GM18511 (cell line): ENCODE measurements at regions not wholly inside any gene's neighbourhood (a gene's known extent, or its start where the extent isn't known, plus 50 kb on each side); places are given as distances from the start of the nearest gene placed in this dataset.
"Not testable (repeated sequence)": the region's sequence is repeated elsewhere in the genome, so short reads cannot be mapped to it uniquely, and the experiment has no call there.

ENCODE experiments used
- ATAC-seq: cut with Tn5 transposase; IDR thresholded peaks from one replicate; pipeline ENCODE4 v1.9.1; 2021; ENCODE audit warnings: mild to moderate bottlenecking, moderate library complexity; ENCODE audit not compliant: unreplicated experiment

- ATAC-seq: no peak
These were observed 154.0 kb downstream of the TRIB2 start for GRCh38 chr2:12870692-12871091.

DNA sequence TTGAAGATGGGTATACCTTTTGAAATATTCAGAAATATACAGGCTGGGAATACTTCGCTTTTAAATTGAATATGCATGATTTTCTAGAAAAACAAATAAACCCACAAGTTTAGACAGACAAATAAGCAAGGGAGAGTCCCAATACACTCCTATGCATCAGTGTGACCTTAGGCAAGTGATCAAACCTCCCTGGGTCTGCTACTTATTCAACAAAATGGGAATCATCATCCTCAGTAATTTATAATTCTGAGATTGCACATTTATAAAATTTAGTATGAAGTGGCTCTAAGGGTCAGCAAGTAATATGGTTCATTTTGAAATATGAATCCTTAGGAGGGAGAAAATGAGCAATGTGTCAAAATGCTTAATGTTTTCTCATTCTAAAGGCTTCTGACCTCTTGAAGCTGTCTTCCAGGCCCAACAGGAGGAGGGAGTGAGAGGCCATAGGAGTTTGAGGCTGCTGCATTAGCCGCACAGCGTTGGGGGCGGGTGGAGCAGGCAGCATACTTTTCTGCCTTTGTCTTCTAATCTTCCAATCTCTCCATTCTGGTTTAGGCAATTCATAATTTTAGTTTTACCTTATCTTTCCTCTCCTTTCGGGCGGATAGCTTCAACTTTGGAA lies 155.1 kb downstream of the TRIB2 start:
- no peak for ATAC-seq

DNA sequence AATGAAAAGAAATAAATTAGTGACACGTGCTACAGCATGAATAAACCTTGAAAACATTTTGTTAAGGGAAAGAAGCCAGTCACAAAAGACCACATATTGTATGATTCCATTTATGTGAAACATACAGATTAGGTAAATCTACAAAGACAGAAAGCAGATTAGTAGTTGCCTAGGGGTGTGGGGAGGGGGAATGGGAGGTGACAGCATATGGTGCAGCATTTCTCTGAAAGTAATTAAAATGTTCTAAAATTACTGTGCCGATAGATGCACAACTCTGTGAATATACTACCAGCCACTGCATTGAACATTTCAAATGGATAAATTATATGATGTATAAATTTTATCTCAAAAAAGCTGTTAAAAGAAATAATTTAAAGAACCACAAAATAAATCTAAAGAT lies 161.0 kb downstream of the TRIB2 start:
- no peak for ATAC-seq

- ATAC-seq: no peak
These were observed 162.9 kb downstream of the TRIB2 start for GRCh38 chr2:12879649-12880048.

DNA sequence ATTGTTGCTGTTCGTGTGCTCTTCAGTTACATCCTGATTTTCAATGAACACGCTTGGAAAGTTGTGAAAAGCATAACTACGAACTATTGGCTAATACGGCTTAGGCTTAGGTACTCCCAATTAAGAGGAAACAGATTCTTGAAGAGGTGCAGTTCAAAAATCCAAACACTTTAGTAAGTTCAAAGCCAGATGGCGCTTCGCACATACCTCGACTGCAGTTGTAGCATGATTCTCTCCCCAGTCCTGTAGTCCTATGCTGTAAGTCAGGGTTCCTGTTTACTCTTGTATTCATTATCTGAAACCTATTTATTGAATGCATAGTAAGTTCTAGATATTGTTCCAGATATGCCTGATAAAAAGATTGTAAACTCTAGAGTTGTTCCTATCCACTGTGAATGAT lies 165.2 kb downstream of the TRIB2 start:
- ATAC-seq: no peak

DNA sequence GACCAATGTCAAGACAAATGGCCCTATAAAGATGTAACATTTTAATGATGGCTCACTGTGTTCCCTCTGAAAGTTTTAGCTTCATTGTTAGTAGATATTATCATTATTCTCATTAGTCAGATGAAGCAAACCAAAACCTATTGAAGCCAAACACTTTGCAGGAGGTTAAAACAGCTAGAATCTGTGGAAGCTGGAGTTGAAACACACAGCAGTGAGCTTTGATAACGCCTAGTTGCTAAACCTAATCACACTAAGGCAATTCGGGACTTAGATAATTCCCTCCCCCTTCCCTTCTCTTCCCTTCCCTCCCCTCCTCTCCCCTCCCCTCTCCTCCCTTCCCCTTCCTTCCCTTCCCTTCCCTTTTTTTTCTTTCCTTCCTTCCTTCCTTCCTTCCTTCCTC lies 165.7 kb downstream of the TRIB2 start:
- no peak for ATAC-seq

- ATAC-seq: no peak
These were observed 167.2 kb downstream of the TRIB2 start for GRCh38 chr2:12883906-12884305.

DNA sequence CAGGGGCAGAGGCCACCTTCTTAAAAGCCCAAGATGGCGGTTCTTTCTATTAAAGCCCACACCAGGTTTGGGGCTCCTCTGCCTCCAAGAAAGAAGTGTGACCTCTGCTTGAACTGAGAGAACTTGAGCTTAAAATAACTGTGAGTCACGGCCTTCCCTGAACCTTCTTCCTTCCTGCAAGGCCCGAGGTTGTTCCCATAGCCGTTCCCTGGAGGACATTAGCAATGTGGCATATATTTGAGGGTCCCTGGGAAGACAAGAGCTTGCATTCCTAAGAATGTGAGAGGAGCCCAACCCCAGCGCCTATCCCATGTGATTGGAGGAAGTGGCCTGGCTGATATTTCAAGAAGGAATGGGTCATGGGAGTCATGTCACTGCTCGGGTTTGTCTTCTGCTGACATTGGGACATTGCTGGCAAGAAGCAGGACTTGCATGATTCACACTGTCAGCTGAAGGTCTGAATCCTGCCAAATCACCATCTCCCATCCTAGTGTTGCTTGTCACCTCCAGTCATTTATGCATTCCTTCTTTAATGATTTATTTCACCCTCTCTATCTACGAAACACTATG lies 168.1 kb downstream of the TRIB2 start:
- no peak for ATAC-seq

DNA sequence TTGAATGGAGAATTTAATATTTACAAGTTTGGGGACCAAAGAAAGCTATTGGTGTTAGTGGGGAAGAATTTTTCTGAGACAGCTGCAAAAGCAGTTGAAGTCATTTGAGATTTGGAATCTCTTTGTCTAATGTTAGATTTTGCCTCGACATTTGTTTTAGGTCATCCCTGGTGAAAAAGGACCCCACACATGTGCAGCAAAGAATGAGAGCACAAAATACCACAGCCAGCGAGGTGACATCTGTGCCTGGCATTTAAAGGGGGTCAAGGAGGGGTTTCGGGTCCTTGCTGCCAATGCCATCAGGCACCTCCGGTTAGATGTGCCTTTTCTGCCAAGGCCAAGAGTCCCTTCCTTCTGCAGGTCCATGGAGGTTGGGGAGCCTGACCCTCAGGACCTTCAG lies 173.3 kb downstream of the TRIB2 start:
- ATAC-seq: no peak

DNA sequence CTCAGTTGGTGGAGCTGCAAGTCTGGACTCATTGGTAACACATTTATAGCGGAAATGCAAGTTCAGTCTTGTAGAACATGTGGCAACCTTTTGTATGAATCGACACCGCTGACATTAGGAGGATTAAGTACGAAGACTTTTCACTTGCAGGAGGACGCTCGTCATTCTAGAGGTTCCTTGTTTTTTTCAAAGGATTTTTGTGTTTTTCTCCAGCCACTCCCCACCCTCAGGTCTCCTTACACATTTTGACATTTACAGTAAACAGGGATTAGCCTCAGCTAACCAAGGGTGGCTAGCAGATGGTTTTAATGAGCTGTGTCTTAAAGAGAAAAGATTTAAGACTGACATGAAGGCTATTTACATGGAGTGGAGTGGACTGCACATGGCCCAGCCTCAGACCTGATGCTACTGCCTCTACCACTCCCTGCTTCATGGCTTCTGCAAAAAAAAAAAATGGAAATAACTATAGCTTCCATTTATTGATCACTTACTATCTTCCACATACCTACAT lies 173.8 kb downstream of the TRIB2 start:
- ATAC-seq: no peak

DNA sequence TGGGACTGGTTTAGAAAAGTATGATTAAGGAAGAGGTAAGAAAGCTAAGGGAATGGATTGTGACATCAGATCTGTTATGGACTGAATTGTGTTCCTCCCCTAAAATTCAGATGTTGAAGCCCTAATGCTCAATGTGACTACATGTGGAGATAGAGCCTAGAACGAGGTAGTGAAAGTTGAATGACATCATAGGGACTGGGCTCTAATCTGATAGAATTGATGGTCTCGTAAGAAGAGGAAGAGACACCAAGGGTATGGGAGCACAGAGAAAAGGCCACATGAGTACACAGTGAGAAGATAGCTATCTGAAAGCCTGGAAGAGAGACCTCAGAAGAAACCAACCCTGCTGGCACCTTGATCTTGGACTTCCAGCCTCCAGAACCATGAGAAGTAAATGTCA lies 178.3 kb downstream of the TRIB2 start:
- no peak for ATAC-seq

DNA sequence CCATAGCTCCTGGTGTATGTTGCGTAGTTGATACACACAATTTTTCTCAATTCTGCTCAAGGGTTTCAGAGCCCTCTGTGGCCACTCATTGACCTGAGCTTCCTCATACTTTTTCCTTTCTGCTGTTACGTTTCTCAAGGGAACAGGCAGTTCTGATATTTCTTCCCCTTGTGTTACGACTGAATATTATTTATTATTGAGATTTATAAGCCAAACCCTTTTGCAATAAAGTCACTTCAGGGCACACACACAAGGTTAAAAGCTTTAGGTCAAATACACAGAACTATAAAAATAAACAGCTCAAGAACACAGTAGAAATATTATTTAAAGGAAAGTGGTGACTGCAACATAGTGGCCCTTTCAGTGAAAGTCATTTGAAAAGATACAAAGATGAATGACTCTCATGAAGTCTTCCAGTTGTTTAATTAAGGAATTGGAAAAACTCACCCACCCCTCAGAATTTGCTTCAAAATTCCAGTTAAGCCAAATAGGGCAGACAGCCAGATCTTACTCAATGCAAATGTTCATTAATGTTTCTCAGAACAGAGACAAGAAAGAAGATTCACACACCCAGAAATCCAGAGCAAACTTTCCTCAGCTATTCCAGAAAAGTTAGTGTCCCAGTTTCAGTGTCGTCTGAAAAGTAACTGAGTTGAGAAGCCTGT lies 179.7 kb downstream of the TRIB2 start:
- no peak for ATAC-seq

DNA sequence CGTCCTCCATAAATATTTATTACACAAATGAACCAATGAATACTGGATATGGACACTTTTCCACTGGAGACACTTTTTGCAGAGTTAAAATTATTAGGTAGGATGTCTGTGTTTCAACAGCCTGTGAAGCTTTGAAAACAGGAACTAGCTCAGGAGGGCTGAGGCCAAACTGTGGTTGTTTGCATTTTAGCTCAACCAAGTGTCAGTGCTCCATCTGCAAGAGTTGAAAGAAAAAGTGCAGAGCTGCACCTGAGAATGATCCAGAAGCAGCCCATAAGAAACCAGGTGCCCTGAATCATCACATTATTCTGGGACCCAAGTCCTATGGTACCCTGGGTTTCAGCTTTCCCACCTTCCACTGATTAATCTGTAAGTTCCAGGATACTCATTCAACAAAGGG lies 180.4 kb downstream of the TRIB2 start:
- no peak for ATAC-seq

- no peak for ATAC-seq
These were observed 186.5 kb downstream of the TRIB2 start for GRCh38 chr2:12903272-12903671.

DNA sequence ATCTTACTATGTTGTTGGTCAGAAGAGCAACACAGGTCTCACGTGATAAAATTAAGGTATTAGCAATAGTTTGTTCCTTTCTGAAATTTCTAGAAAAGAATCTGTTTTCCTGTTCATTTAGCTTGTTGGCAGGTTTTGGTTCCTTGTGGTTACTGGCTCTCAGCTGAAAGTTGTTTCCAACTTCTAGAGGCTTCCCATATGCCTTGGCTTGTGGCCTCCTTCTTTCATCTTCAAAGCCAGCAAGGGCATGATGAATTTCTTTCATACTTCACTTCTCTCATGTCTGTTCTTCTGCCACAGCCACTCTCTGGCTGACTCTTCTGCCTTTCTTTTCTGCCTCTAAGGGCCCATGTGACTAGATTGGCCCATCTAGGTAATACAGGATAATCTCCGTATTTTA lies 193.7 kb downstream of the TRIB2 start:
- no peak for ATAC-seq

GRCh38 chr2:12915787-12916186 lies 199.1 kb downstream of the TRIB2 start:
- no peak for ATAC-seq

- ATAC-seq: no peak
These were observed 201.6 kb downstream of the TRIB2 start for GRCh38 chr2:12918138-12918834.

DNA sequence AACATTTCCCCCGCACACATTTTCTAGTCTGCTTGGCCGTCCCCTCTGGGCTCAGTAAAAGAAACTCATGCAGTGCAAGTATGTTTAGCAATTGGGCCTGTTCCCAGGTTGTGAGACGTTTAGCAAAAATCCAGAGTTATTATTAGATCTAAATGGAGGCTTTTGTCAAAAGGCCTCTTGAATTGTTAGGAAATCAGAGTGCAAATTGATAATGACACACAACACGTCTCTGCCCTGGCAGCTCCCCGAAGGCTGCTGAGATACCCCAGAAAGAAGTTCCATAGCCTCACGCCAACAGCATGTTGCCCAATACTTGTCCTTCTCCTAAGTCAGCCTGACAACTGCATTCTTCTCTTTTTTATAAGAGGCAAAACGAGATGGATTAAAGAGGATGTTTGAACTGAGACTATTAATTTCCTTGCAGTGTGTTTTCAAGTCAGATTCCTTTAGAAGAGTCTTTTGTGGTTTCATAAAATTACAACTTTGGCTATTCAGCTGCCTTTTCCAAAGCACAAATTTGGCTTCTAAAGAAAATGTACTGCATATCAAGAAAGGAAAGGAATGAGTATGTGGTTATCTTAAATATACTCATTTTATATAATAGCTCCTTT lies 202.2 kb downstream of the TRIB2 start:
- no peak for ATAC-seq

DNA sequence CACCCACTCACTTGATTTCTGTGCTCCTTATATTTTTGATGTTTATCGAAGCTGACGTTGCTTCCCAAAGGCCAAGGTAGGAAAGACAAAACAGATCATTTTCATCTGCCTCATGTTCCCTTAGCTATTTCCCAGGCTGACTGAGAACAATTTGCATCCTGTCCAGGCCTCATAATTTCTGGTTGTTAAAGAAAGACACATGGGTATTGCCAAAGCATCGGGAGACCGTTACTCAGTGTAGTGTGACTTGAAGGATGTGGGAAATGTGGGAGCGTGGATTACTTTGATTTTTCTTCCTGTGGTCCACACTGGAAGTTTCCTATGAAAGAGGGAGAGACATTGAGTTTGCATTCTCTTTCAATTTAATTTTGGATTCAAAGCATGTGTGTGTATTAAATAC lies 204.6 kb downstream of the TRIB2 start:
- ATAC-seq: no peak

DNA sequence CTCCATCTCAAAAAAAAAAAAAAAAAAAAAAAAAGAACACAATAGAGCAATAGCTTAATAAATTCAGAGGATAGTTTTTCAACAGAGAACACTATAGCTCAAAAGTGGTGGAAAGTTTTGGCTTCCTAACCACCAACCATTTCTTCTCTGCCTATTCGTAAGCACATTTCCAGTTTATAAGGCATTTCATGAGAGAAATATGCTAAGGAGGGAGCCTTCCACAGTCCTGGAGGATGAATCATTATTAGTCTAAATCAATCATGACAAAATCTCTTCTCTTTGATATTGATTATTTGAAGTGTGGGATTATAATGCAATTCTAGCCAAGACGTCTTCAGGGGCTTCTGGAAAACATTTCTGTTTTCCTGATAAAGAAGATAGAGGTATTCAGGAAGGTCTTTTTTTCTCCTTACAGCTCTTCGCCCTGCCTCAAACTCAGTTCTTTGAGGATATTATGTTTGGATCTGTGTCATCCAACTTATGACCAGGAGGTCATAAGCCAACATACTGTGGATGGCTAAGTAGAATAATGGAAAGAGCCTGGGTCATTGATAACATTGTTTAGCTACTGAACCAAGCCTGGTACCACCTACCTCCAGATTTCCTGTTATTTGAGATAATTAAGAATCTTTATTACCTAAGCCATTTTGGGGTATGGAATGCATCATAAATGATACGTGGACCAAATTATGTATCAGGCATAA lies 207.3 kb downstream of the TRIB2 start:
- no peak for ATAC-seq

DNA sequence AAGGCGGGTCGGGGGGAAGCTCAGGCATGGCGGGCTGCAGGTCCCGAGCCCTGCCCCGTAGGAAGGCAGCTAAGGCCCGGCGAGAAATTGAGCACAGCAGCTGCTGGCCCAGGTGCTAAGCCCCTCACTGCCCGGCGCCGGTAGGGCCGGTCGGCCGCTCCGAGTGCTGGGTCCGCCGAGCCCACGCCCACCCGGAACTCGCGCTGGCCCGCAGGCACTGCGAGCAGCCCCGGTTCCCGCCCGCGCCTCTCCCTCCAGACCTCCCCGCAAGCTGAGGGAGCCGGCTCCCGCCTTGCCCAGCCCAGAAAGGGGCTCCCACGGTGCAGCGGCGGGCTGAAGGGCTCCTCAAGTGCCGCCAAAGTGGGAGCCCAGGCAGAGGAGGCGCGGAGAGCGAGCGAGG lies 209.9 kb downstream of the TRIB2 start:
- ATAC-seq: not testable (repeated sequence)
